B cell (primary cell): ENCODE measurements at regions not wholly inside any gene's neighbourhood (a gene's known extent, or its start where the extent isn't known, plus 50 kb on each side); places are given as distances from the start of the nearest gene placed in this dataset.

Experiments used
- CTCF ChIP-seq: fragments of 200-600 bp; IDR thresholded peaks from one replicate; pipeline ENCODE4 v1.8.0; 2022; ENCODE audit warnings: antibody characterized with exemption, mild to moderate bottlenecking
- EZH2 ChIP-seq: IDR thresholded peaks from 2 replicates; pipeline ENCODE4 v1.6.1; 2012; ENCODE audit warnings: borderline replicate concordance, low read depth, mild to moderate bottlenecking, moderate library complexity, low read length; ENCODE audit not compliant: insufficient read depth, poor library complexity, severe bottlenecking

- no peak for TF ChIP-seq EZH2
- no peak for TF ChIP-seq CTCF
These were observed 930.4 kb upstream of the CDH8 start for GRCh38 chr16:62966626-62967025.
